GM18867 (cell line): ENCODE measurements at regions not wholly inside any gene's neighbourhood (a gene's known extent, or its start where the extent isn't known, plus 50 kb on each side); places are given as distances from the start of the nearest gene placed in this dataset.

Experiments used
- ATAC-seq: cut with Tn5 transposase; IDR thresholded peaks from one replicate; pipeline ENCODE4 v1.9.1; 2021; ENCODE audit warnings: mild to moderate bottlenecking, moderate library complexity; ENCODE audit not compliant: unreplicated experiment

- ATAC-seq = no peak
Observed at GRCh38 chr18:64888956-64889355, 740.1 kb upstream of the LINC00305 start.

DNA sequence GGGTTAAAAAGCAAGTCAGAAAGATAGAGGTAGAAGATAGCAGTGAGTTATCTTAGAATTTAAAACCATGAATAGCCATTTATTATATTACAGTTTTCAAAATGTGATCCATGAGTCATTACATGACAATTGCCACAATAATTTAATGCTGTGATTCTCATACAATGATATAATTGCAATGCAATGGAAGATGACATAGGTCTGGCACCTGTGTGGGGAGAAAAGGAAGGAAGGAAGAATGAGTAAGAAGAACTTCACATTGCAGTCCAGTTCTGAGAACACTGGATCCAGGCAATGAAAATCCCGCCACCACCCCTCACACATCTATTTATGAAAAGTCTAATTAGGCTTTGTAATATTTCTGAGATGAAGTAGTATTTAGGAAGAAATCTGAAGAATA is 738.1 kb upstream of the LINC00305 start:
- no peak for ATAC-seq

DNA sequence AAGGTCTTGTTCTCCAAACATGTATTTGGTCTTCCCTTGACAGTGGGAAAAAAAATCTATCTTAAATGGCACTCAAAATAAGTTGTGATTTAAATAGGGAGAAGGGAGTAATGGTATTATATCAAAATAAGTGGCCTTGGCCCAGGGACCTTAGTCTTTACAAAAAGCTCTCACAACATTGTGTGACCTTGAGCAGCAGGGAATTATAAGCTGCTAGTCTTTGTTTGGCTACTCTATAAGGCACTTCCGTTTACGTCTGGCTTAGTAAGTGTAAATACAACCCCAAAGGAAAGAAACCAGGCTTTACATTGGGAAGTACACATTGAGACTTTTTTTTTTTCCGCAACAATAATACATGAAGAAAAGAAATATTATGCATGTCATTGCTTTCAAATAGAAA is 734.0 kb upstream of the LINC00305 start:
- ATAC-seq = no peak

DNA sequence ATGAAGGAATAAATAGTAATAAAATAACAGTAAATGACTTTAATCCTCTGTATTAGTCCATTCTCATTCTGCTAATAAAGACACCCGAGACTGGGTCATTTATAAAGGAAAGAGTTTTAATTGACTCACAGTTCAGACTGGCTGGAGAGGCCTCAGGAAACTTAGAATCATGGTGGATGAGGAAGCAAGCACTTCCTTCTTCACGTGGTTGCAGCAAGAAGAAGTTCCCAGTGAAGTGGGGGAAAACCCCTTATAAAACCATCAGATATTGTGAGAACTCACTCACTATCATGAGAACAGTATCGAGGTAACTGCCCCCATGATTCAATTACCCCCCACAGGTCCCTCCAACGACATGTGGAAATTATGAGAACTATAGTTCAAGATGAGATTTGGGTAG is 727.9 kb upstream of the LINC00305 start:
- ATAC-seq = no peak

GRCh38 chr18:64872710-64873458 is 724.0 kb upstream of the LINC00305 start:
- ATAC-seq = no peak

- ATAC-seq = no peak
Observed at GRCh38 chr18:64854112-64854511, 705.2 kb upstream of the LINC00305 start.

- ATAC-seq = no peak
Observed at GRCh38 chr18:64852281-64852680, 703.4 kb upstream of the LINC00305 start.

- ATAC-seq = no peak
Observed at GRCh38 chr18:64851726-64852125, 702.8 kb upstream of the LINC00305 start.

DNA sequence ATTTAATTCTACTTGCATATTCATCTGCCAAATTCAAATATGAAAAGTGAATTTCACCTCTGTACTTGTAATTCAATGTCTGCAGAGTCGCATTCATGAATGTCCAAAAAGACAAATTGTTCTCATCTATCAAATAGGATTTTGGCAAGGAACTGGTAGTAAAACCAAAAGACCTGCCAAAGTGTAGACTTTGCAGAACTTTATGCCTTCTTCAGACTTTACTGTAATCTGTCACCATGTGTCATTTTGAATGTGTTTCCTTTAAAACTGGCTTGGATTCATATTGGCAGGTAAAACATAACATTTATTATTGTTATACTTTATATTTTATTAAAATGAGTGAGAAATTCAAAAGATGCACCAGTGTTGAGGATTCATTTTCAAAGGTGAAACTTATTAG is 701.9 kb upstream of the LINC00305 start:
- ATAC-seq = no peak

GRCh38 chr18:64840911-64841701 is 692.2 kb upstream of the LINC00305 start:
- no peak for ATAC-seq

DNA sequence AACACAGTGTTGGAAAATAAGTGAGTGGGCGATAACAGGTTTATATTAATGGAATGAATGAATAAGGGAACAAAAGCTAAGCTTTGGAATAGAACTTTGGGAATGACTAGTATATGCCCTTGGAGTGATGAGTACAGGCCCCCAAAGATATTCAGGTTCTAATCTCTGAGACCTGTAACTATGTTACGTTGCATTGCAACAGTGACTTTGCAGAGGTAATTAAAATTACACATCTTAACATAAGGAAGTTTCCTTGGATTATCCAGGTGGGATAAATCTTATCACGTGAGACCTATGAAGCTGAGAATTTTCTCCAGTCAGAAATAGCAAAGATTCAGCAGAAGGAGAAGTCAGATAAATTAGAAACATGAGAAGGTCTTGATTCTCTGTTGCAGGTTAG is 661.5 kb upstream of the LINC00305 start:
- ATAC-seq = no peak

- no peak for ATAC-seq
Observed at GRCh38 chr18:64809801-64810200, 660.9 kb upstream of the LINC00305 start.

DNA sequence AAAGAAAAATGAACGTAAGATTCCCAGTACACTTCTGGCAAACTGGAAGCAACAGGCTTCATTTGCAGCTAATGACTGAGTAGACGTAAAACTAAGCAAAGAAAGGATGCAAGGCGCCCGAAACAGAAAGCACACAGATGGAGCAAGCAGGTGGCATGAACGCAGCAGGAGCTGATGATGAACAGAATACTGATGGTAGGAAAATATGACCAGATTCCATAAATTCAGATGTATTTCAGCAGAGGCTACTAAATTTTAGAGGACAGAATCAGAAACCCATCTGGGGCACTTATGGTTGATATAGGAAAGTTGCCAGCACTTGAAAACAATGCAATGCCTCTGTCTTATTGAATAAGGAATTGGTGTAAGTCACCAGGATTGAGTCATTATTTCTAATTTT is 658.7 kb upstream of the LINC00305 start:
- ATAC-seq = no peak

GRCh38 chr18:64806691-64807090 is 657.8 kb upstream of the LINC00305 start:
- no peak for ATAC-seq

DNA sequence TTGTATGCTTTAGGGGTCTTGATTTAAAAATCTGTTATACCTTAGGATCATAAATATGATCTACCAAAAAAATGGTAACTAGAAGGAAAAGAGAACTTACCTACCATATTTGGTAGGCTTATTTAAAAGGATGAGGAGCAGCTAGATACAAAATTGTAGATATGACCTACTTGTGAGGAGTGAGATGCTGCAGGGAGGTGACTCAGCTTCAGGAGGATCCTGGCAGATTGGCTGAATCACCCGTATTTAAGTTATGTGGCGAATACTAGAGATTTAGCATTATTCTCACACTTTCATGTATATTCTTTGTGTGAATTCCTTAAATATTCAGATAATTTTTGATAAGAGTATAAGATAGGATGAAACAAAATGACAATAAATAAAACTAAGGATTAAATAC is 657.3 kb upstream of the LINC00305 start:
- ATAC-seq = no peak

- ATAC-seq = no peak
Observed at GRCh38 chr18:64803471-64803870, 654.6 kb upstream of the LINC00305 start.

- ATAC-seq = no peak
Observed at GRCh38 chr18:64800151-64800550, 651.3 kb upstream of the LINC00305 start.

DNA sequence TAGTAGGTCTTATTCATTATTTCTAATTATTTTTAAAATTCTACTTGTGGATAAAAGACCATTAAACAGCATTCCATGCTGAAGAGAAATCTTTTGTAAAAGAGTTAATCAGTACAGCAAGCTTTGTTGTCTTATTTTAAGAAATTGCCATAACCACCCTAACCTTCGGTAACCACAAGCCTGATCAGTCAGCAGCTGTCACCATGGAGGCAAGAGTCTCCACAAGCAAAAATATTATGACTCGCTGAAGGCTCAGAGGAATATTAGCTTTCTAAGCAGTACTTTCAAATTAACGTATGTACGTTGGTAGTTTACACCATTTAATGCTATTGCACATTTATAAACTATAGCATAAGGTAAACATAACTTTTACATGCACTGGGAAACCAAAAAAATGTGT is 650.5 kb upstream of the LINC00305 start:
- no peak for ATAC-seq

- ATAC-seq = no peak
Observed at GRCh38 chr18:64791236-64791635, 642.3 kb upstream of the LINC00305 start.

- no peak for ATAC-seq
Observed at GRCh38 chr18:64785686-64786085, 636.8 kb upstream of the LINC00305 start.

GRCh38 chr18:64777556-64777955 is 628.7 kb upstream of the LINC00305 start:
- no peak for ATAC-seq

DNA sequence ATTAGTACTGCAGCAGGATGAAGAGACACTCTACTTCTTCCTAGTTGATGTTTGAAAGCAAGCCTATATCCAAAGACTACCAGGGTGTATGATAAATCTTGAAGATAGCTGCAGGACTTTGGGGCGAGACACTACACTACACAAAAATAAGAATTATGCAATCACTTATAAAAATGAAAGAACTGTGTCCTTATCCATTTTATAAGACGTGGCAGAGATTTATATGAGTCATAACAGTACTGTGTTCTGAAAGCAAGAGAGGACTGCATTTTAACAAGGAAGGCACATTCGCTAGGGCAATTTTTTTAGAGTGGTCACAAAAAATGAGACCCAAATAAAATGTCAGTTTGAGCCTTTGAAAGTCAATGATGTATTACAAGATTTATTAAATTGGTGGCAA is 617.0 kb upstream of the LINC00305 start:
- no peak for ATAC-seq
